Fibroblast of pulmonary artery (primary cell): ENCODE measurements at regions not wholly inside any gene's neighbourhood (a gene's known extent, or its start where the extent isn't known, plus 50 kb on each side); places are given as distances from the start of the nearest gene placed in this dataset.
A peak's percentile ranks its signal among the peaks of the same experiment; 100 is the strongest.

ENCODE experiments used
- DNase-seq: peaks from one replicate; pipeline ENCODE4 v3.0.0-alpha.2; 2010; ENCODE audit warnings: low read depth
- H3K4me3 ChIP-seq: replicated peaks from 2 replicates; pipeline ENCODE4 v1.5.1; 2011; ENCODE audit warnings: low read depth, mild to moderate bottlenecking, control low read depth, low read length, moderate library complexity
- TF ChIP-seq, protein P1 (sequence below): IDR thresholded peaks from 2 replicates; pipeline ENCODE4 v1.5.1; 2011; ENCODE audit warnings: mild to moderate bottlenecking, control low read depth, low read length, inconsistent platforms; ENCODE audit errors: missing control alignments

GRCh38 chr2:16608661-16609643 is 56.7 kb downstream of the CYRIA start:
- peak overlapping the region; percentile 55 for H3K4me3 ChIP-seq
- TF ChIP-seq, protein P1, sequence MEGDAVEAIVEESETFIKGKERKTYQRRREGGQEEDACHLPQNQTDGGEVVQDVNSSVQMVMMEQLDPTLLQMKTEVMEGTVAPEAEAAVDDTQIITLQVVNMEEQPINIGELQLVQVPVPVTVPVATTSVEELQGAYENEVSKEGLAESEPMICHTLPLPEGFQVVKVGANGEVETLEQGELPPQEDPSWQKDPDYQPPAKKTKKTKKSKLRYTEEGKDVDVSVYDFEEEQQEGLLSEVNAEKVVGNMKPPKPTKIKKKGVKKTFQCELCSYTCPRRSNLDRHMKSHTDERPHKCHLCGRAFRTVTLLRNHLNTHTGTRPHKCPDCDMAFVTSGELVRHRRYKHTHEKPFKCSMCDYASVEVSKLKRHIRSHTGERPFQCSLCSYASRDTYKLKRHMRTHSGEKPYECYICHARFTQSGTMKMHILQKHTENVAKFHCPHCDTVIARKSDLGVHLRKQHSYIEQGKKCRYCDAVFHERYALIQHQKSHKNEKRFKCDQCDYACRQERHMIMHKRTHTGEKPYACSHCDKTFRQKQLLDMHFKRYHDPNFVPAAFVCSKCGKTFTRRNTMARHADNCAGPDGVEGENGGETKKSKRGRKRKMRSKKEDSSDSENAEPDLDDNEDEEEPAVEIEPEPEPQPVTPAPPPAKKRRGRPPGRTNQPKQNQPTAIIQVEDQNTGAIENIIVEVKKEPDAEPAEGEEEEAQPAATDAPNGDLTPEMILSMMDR, result peak; percentile 96
- peak; percentile 86 for DNase-seq

DNA sequence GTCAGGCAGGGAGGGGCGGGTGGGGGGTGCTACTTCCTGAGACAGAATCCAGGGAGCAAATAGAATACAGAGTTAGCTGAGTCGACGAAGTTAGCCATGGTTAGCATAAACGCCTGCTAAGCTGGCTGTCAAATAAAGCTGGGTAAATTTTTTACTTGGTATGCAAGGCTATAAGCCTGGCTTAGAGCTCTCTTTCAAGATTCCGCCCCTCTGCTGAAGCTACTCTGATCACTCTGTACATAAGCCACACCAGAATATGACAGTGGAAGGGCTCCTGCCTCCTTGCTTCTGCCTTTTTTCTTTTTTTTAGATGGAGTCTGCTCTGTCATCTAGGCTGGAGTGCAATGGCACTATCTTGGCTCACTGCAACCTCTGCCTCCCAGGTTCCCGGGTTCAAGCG is 58.3 kb downstream of the CYRIA start:
- no peak for DNase-seq
- TF ChIP-seq, protein P1, result no peak

GRCh38 chr2:16604236-16604635 is 61.4 kb downstream of the CYRIA start:
- DNase-seq, result peak; percentile 15
- TF ChIP-seq, protein P1, result no peak

More for the DNA sequence above, 58.3 kb downstream of the CYRIA start:
- no peak overlapping the region for H3K4me3 ChIP-seq

GRCh38 chr2:16591370-16591933 is 74.2 kb downstream of the CYRIA start:
- DNase-seq, result no peak
- TF ChIP-seq, protein P1, result no peak
- H3K4me3 ChIP-seq, result no peak overlapping the region

More at GRCh38 chr2:16604236-16604635, 61.4 kb downstream of the CYRIA start:
- H3K4me3 ChIP-seq, result no peak overlapping the region

DNA sequence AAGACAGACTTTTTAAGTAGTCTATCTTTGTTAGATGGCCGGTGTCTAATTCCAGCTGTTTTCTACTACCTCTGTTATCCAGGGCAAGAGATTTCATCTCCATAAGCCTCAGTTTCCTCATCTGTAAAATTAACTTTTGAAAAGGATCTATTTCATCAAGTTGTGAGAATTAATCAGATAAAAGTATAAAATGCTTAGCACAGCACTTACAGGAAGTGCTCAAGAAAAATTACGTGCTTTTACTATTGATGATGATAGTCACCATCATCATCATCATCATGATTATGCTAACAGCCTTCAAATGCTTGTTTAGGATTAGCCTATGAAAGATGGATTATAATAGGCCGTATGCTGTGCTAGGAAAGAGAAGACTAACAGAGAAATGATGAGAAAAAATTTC is 76.2 kb downstream of the CYRIA start:
- TF ChIP-seq, protein P1, result no peak
- no peak for DNase-seq
- no peak overlapping the region for H3K4me3 ChIP-seq

DNA sequence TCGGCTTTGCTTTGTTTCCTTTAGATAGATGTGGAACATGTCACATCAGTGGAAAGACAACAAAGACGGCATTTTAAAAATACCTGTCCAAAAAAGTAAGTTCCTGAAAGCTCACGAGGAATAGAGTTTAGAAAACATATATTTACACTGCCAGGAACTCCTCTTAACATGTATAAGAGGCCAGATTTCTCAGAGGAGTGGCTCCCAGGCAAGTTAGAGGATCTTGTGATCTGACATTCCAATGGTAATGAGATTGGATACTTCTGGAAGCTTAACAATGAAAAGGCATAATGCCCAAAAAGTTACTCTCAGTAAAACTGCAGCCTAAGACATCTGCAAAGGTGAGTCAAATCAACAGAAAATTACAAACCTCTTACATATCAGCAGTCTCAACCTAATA is 77.1 kb downstream of the CYRIA start:
- DNase-seq, result peak; percentile 24
- TF ChIP-seq, protein P1, result no peak
- no peak overlapping the region for H3K4me3 ChIP-seq

- no peak overlapping the region for H3K4me3 ChIP-seq
- DNase-seq, result no peak
Observed at GRCh38 chr2:16587601-16588000, 78.0 kb downstream of the CYRIA start.

More at GRCh38 chr2:16587601-16588000, 78.0 kb downstream of the CYRIA start:
- TF ChIP-seq, protein P1, result no peak
